ENCODE measurements at regions not wholly inside any gene's neighbourhood (a gene's known extent, or its start where the extent isn't known, plus 50 kb on each side); places are given as distances from the start of the nearest gene placed in this dataset.

DNA sequence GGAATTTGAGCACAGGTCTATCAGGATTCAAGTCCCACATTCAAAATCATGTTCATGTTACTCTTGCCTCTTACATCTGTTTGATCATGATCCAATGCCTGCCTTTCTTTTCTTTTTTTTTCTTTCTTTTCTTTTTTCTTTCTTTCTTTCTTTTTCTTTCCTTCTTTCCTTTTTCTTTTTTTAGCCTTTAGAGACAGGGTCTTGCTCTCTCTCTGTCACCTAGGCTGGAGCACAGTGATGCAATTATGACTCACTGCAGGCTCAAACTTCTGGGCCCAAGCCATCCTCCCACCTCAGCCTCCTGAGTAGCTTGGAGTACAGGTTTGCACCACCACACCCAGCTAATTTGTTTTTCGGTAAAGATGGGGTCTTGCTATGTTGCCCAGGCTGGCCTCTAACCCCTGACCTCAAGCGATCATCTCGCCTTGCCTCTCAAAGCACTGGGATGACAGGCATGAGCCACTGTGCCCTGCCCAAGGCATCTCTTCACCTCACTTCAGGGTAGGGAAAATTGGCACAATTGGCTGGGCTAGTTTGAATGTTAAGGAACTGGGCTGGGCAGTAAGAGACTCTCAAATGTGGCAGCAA, 359.2 kb downstream of the FBXW7 start:
- WGBS, 2 donors: 100% methylated on average over 1 to 3 of the region's 3 CpGs
- H3K27ac ChIP-seq: no peak overlapping the region
- TF ChIP-seq CTCF (IDR thresholded peaks at IDR 0.05) (no peak), POLR2A (IDR thresholded peaks at IDR 0.05) (no peak)
- H3K9me3 ChIP-seq: no peaks in the 10 kb centered on the region
- intact Hi-C loops (cut with DNase I): no loop called here
- H3K36me3 ChIP-seq: no peaks in the 10 kb centered on the region
- no peak for DNase-seq
- H3K27me3 ChIP-seq: no peaks in the 10 kb centered on the region
- H3K4me1 ChIP-seq: no peaks in the 10 kb centered on the region
- no peak overlapping the region for H3K4me3 ChIP-seq

GRCh38 chr4:152175586-152175985, 360.3 kb downstream of the FBXW7 start:
- H3K36me3 ChIP-seq: no peaks in the 10 kb centered on the region

GRCh38 chr4:152172146-152172545, 363.7 kb downstream of the FBXW7 start:
- Histone ChIP-seq H3K27me3 (peaks cover 0 to 4% (median 0%) of the 10 kb centered on the region in 4 donors), H3K9me3 (no peaks in the 10 kb centered on the region), H3K36me3 (no peaks in the 10 kb centered on the region), H3K4me1 (no peaks in the 10 kb centered on the region), H3K27ac (no peak overlapping the region), H3K4me3 (no peak overlapping the region)
- intact Hi-C loops (cut with DNase I): no loop called here
- DNase-seq: no peak
- WGBS, 2 donors: 31 to 47% methylated on average over 6 of the region's 6 CpGs
- TF ChIP-seq POLR2A (IDR thresholded peaks at IDR 0.05) (no peak), CTCF (IDR thresholded peaks at IDR 0.05) (no peak)

More at GRCh38 chr4:152175586-152175985, 360.3 kb downstream of the FBXW7 start:
- H3K4me1 ChIP-seq: no peaks in the 10 kb centered on the region
- no peak overlapping the region for H3K4me3 ChIP-seq
- no peak for TF ChIP-seq CTCF (IDR thresholded peaks at IDR 0.05)
- TF ChIP-seq POLR2A (IDR thresholded peaks at IDR 0.05): no peak
- WGBS, 2 donors: 84 to 92% methylated on average over 2 of the region's 2 CpGs
- H3K9me3 ChIP-seq: no peaks in the 10 kb centered on the region
- no peaks in the 10 kb centered on the region for H3K27me3 ChIP-seq
- DNase-seq: no peak
- intact Hi-C loops (cut with DNase I): no loop called here
- no peak overlapping the region for H3K27ac ChIP-seq

DNA sequence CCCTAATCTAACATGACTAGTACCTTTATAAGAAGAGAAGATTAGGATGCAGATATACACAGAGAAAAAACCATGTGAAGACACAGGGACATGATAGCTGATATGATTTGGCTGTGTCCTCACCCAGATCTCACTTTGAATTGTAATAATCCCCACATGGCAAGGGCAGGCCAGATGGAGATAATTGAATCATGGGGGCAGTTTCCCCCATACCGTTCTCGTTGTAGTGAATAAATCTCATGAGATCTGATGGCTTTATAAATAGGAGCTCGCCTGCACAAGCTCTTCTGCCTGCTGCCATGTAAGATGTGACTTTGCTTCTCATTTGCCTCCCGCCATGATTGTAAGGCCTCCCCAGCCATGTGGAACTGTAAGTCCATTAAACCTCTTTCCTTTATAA, 364.3 kb downstream of the FBXW7 start:
- Histone ChIP-seq H3K4me1 (no peaks in the 10 kb centered on the region), H3K9me3 (no peaks in the 10 kb centered on the region), H3K36me3 (no peaks in the 10 kb centered on the region), H3K27ac (no peak overlapping the region), H3K4me3 (no peak overlapping the region), H3K27me3 (peaks cover 0 to 4% (median 0%) of the 10 kb centered on the region in 4 donors)
- intact Hi-C loops (cut with DNase I): no loop called here
- DNase-seq: no peak
- TF ChIP-seq CTCF (IDR thresholded peaks at IDR 0.05): no peak
- TF ChIP-seq POLR2A (IDR thresholded peaks at IDR 0.05): no peak
- WGBS, 2 donors: 90 to 95% methylated on average over 4 of the region's 4 CpGs

DNA sequence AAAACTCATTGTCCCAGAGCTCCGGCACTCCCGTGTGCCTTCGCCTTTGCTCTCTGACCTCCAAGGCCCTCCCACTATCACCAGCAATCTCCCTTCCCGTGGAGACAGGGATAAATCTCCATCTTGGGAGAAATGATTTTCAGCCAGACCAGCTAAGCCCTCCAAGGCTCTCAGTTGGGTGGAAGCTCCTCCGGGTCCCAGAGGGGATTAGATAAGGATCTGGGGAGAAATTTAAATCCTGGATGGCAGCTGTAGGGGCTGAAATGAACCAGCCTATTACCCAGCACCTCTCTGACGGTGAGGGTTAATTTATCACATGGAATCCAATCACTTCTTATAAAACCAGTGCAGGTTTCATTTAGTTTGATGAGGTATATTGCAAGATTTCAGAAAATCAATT, 366.2 kb downstream of the FBXW7 start:
- Histone ChIP-seq H3K27ac (no peak overlapping the region), H3K36me3 (no peaks in the 10 kb centered on the region), H3K4me1 (no peaks in the 10 kb centered on the region), H3K27me3 (peaks cover 0 to 4% (median 0%) of the 10 kb centered on the region in 4 donors), H3K4me3 (no peak overlapping the region), H3K9me3 (no peaks in the 10 kb centered on the region)
- no peak for TF ChIP-seq POLR2A (IDR thresholded peaks at IDR 0.05)
- no peak for TF ChIP-seq CTCF (IDR thresholded peaks at IDR 0.05)
- intact Hi-C loops (cut with DNase I): no loop called here
- WGBS, 2 donors: 67 to 86% methylated on average over 4 to 6 of the region's 6 CpGs
- no peak for DNase-seq

Data from esophagus squamous epithelium (tissue), 5 donors.